HG02798 (cell line): ENCODE measurements at regions not wholly inside any gene's neighbourhood (a gene's known extent, or its start where the extent isn't known, plus 50 kb on each side); places are given as distances from the start of the nearest gene placed in this dataset.
A peak's percentile ranks its signal among the peaks of the same experiment; 100 is the strongest.

ENCODE experiments used
- ATAC-seq: cut with Tn5 transposase; IDR thresholded peaks from one replicate; pipeline ENCODE4 v1.9.1; 2021; ENCODE audit warnings: mild to moderate bottlenecking; ENCODE audit not compliant: unreplicated experiment, poor library complexity

GRCh38 chr2:2762166-2762908 lies 431.3 kb upstream of the MYT1L start:
- no peak for ATAC-seq

- ATAC-seq: no peak
Measured at GRCh38 chr2:2758793-2759367, 427.8 kb upstream of the MYT1L start.

GRCh38 chr2:2757764-2758163 lies 426.7 kb upstream of the MYT1L start:
- ATAC-seq: peak; percentile 53

GRCh38 chr2:2756886-2757285 lies 425.8 kb upstream of the MYT1L start:
- no peak for ATAC-seq

- no peak for ATAC-seq
Measured at GRCh38 chr2:2755990-2756389, 424.9 kb upstream of the MYT1L start.

GRCh38 chr2:2754940-2755339 lies 423.9 kb upstream of the MYT1L start:
- ATAC-seq: no peak

- ATAC-seq: no peak
Measured at GRCh38 chr2:2751715-2752315, 420.7 kb upstream of the MYT1L start.

GRCh38 chr2:2750867-2751714 lies 420.0 kb upstream of the MYT1L start:
- no peak for ATAC-seq

GRCh38 chr2:2749206-2749598 lies 418.1 kb upstream of the MYT1L start:
- no peak for ATAC-seq

- no peak for ATAC-seq
Measured at GRCh38 chr2:2748399-2749205, 417.5 kb upstream of the MYT1L start.

GRCh38 chr2:2747797-2748301 lies 416.8 kb upstream of the MYT1L start:
- no peak for ATAC-seq

GRCh38 chr2:2746731-2747130 lies 415.7 kb upstream of the MYT1L start:
- ATAC-seq: no peak

GRCh38 chr2:2744958-2745715 lies 414.1 kb upstream of the MYT1L start:
- no peak for ATAC-seq

GRCh38 chr2:2744107-2744506 lies 413.0 kb upstream of the MYT1L start:
- no peak for ATAC-seq

- no peak for ATAC-seq
Measured at GRCh38 chr2:2743164-2743571, 412.1 kb upstream of the MYT1L start.

GRCh38 chr2:2742726-2743125 lies 411.7 kb upstream of the MYT1L start:
- ATAC-seq: no peak

- ATAC-seq: no peak
Measured at GRCh38 chr2:2740238-2740775, 409.2 kb upstream of the MYT1L start.

GRCh38 chr2:2739231-2739795 lies 408.2 kb upstream of the MYT1L start:
- no peak for ATAC-seq

- no peak for ATAC-seq
Measured at GRCh38 chr2:2738684-2739083, 407.6 kb upstream of the MYT1L start.
